ENCODE measurements at regions not wholly inside any gene's neighbourhood (a gene's known extent, or its start where the extent isn't known, plus 50 kb on each side); places are given as distances from the start of the nearest gene placed in this dataset.

DNA sequence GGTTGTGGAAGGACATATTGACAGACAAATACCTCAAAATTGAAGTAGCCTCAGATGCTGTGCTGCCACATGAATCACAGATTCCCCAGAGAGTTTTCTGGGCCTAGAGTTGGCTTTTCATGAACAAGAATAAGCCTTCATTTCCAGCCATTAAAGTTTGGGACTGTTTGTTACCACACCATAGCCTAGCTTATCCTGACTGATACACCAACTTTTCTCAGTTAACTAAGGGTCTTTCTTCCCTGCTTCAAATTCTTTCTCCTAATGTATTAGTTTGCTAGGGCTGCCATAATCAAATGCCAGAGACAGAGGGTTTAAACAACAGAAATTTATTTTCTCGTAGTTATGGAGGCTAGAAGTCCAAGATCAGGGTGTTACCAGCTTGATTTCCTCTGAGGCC lies 237.4 kb upstream of the ZFP64 start:
- TF ChIP-seq CBFB (CRISPR knock-in tag; IDR thresholded peaks at IDR 0.05) (no peak), POLR2A (IDR thresholded peaks at IDR 0.05; ENCODE audit: insufficient read depth in 1 of 2, low read depth in 2 of 2, low read length in 2 of 2) (no peak)
